ENCODE measurements at regions not wholly inside any gene's neighbourhood (a gene's known extent, or its start where the extent isn't known, plus 50 kb on each side); places are given as distances from the start of the nearest gene placed in this dataset.

- Histone ChIP-seq H3K27me3 (ENCODE audit: insufficient read depth) (no peaks in the 10 kb centered on the region), H2AFZ (no peak overlapping the region; the same call in 1 of the 2 replicates), H3K4me3 (no peak overlapping the region), H3K9me2 (ENCODE audit: insufficient read depth) (no peaks in the 10 kb centered on the region; the same call in 1 of the 2 replicates), H3K79me2 (replicated peaks; ENCODE audit: insufficient read depth) (no peaks in the 10 kb centered on the region), H3K4me1 (ENCODE audit: insufficient read depth) (peaks cover 7% of the 10 kb centered on the region; the same call in 1 of the 2 replicates), H3K36me3 (ENCODE audit: insufficient read depth) (no peaks in the 10 kb centered on the region), H3K4me2 (no peak overlapping the region), H4K20me1 (replicated peaks; ENCODE audit: insufficient read depth) (no peaks in the 10 kb centered on the region), H3K27ac (ENCODE audit: low read depth) (no peak overlapping the region), H3F3A (replicated peaks; ENCODE audit: low read depth) (no peaks in the 10 kb centered on the region)
- H3K36me3 Mint-ChIP-seq (ENCODE audit: low read depth) = no peaks in the 10 kb centered on the region
- H3K4me3 Mint-ChIP-seq = no peak overlapping the region
- ATAC-seq (no peak), DNase-seq (ENCODE audit: low spot score) (no peak)
- H3K9me3 Mint-ChIP-seq = no peaks in the 10 kb centered on the region
- H3K27me3 Mint-ChIP-seq (ENCODE audit: insufficient read depth, low read depth, poor library complexity) = no peaks in the 10 kb centered on the region
- no peak overlapping the region for H3K27ac Mint-ChIP-seq
- TF ChIP-seq CTCF (conservative IDR thresholded peaks at IDR 0.05; ENCODE audit: low read depth in 2 of 2) = no peak
- no peak for TF ChIP-seq NANOG (IDR thresholded peaks at IDR 0.05; ENCODE audit: borderline replicate concordance)
- no peak for TF ChIP-seq EZH2phosphoT487 (IDR thresholded peaks at IDR 0.05; ENCODE audit: unreplicated experiment)
- TF ChIP-seq POLR2AphosphoS5 (IDR thresholded peaks at IDR 0.05; ENCODE audit: low read depth) = no peak
- TF ChIP-seq ZNF462 (CRISPR knock-in tag; IDR thresholded peaks at IDR 0.05) = no peak
- no peak for TF ChIP-seq CREB1 (CRISPR knock-in tag; IDR thresholded peaks at IDR 0.05; ENCODE audit: low read depth)
- TF ChIP-seq STAT1 (IDR thresholded peaks at IDR 0.05; ENCODE audit: unreplicated experiment) = no peak
- no peak for TF ChIP-seq ETS1 (IDR thresholded peaks at IDR 0.05)
- no peak for TF ChIP-seq JUNB (IDR thresholded peaks at IDR 0.05; ENCODE audit: unreplicated experiment)
- H3K4me1 Mint-ChIP-seq = peaks cover 13% of the 10 kb centered on the region; the same call in 2 of the 3 replicates
Measured at GRCh38 chr7:88490161-88490560, 183.5 kb upstream of the STEAP4 start.
